ENCODE measurements at regions not wholly inside any gene's neighbourhood (a gene's known extent, or its start where the extent isn't known, plus 50 kb on each side); places are given as distances from the start of the nearest gene placed in this dataset.
"Not testable (repeated sequence)": the region's sequence is repeated elsewhere in the genome, so short reads cannot be mapped to it uniquely, and the experiment has no call there.

- H3K36me3 ChIP-seq (replicated peaks); H3K27me3 ChIP-seq (ENCODE audit: low read depth); in situ Hi-C loops (cut with MboI; ENCODE audit: low sequenced_read_pairs); H3K9me3 ChIP-seq; H3K4me3 ChIP-seq; DNase-seq (ENCODE audit: low spot score in 2 of 2); H3K4me1 ChIP-seq: not testable (repeated sequence)
Measured at GRCh38 chr20:30682236-30682635, 575.2 kb upstream of the DEFB115 start.

GRCh38 chr20:30712861-30713260 is 544.6 kb upstream of the DEFB115 start:
- H3K36me3 ChIP-seq (replicated peaks); in situ Hi-C loops (cut with MboI; ENCODE audit: low sequenced_read_pairs); H3K4me3 ChIP-seq; DNase-seq (ENCODE audit: low spot score in 2 of 2); H3K27me3 ChIP-seq (ENCODE audit: low read depth); H3K4me1 ChIP-seq; H3K9me3 ChIP-seq: not testable (repeated sequence)

- H3K4me3 ChIP-seq; H3K4me1 ChIP-seq; in situ Hi-C loops (cut with MboI; ENCODE audit: low sequenced_read_pairs); H3K27me3 ChIP-seq (ENCODE audit: low read depth); H3K36me3 ChIP-seq (replicated peaks); H3K9me3 ChIP-seq; DNase-seq (ENCODE audit: low spot score in 2 of 2): not testable (repeated sequence)
Measured at GRCh38 chr20:30719415-30720199, 537.9 kb upstream of the DEFB115 start.

GRCh38 chr20:30723511-30723910 is 534.0 kb upstream of the DEFB115 start:
- peak in 1 of 2 experiments; percentile 18 for DNase-seq (ENCODE audit: low spot score in 2 of 2)
- in situ Hi-C loops (cut with MboI; ENCODE audit: low sequenced_read_pairs), result not testable (repeated sequence)
- H3K4me3 ChIP-seq, result peak overlapping the region; percentile 53

GRCh38 chr20:30723934-30724687 is 533.4 kb upstream of the DEFB115 start:
- in situ Hi-C loops (cut with MboI; ENCODE audit: low sequenced_read_pairs); H3K9me3 ChIP-seq; H3K27me3 ChIP-seq (ENCODE audit: low read depth); H3K36me3 ChIP-seq (replicated peaks); H3K4me1 ChIP-seq: not testable (repeated sequence)
- peak; percentile 73 to 87 for DNase-seq (ENCODE audit: low spot score in 2 of 2)
- H3K4me3 ChIP-seq, result peak overlapping the region; percentile 53

More at GRCh38 chr20:30723511-30723910, 534.0 kb upstream of the DEFB115 start:
- H3K27me3 ChIP-seq (ENCODE audit: low read depth); H3K36me3 ChIP-seq (replicated peaks); H3K9me3 ChIP-seq; H3K4me1 ChIP-seq: not testable (repeated sequence)

- H3K4me1 ChIP-seq; in situ Hi-C loops (cut with MboI; ENCODE audit: low sequenced_read_pairs); H3K4me3 ChIP-seq: not testable (repeated sequence)
Measured at GRCh38 chr20:30724688-30725074, 532.8 kb upstream of the DEFB115 start.

GRCh38 chr20:30725188-30725587 is 532.3 kb upstream of the DEFB115 start:
- H3K36me3 ChIP-seq (replicated peaks); H3K4me1 ChIP-seq; H3K4me3 ChIP-seq; in situ Hi-C loops (cut with MboI; ENCODE audit: low sequenced_read_pairs); DNase-seq (ENCODE audit: low spot score in 2 of 2); H3K9me3 ChIP-seq; H3K27me3 ChIP-seq (ENCODE audit: low read depth): not testable (repeated sequence)

More at GRCh38 chr20:30724688-30725074, 532.8 kb upstream of the DEFB115 start:
- not testable (repeated sequence) for H3K36me3 ChIP-seq (replicated peaks); DNase-seq (ENCODE audit: low spot score in 2 of 2); H3K27me3 ChIP-seq (ENCODE audit: low read depth); H3K9me3 ChIP-seq

GRCh38 chr20:30728271-30728885 is 529.1 kb upstream of the DEFB115 start:
- in situ Hi-C loops (cut with MboI; ENCODE audit: low sequenced_read_pairs); H3K27me3 ChIP-seq (ENCODE audit: low read depth); H3K4me1 ChIP-seq; H3K4me3 ChIP-seq; H3K9me3 ChIP-seq; H3K36me3 ChIP-seq (replicated peaks); DNase-seq (ENCODE audit: low spot score in 2 of 2): not testable (repeated sequence)

Measured in HAP-1 (cell line).